SK-N-SH treated with all-trans-retinoic acid at 6 μM for 48 hours (cell line): ENCODE measurements at regions not wholly inside any gene's neighbourhood (a gene's known extent, or its start where the extent isn't known, plus 50 kb on each side); places are given as distances from the start of the nearest gene placed in this dataset.

Source experiments
- CREB5 ChIP-seq: fragments of 250-450 bp; sonication (Bioruptor Pico); IDR thresholded peaks from 2 replicates; pipeline ENCODE4 v1.5.1; 2020; ENCODE audit warnings: low read depth, mild to moderate bottlenecking, moderate library complexity
- CSDC2 ChIP-seq: fragments of 250-450 bp; sonication (Bioruptor Pico); IDR thresholded peaks from 2 replicates; pipeline ENCODE4 v1.5.0; 2020; ENCODE audit warnings: mild to moderate bottlenecking, moderate library complexity
- ESRRG ChIP-seq: fragments of 250-450 bp; sonication (Bioruptor Pico); IDR thresholded peaks from 2 replicates; pipeline ENCODE4 v1.6.1; 2021; ENCODE audit warnings: mild to moderate bottlenecking
- OSR1 ChIP-seq: fragments of 250-450 bp; sonication (Bioruptor Pico); IDR thresholded peaks from 2 replicates; pipeline ENCODE4 v1.8.0; 2022; ENCODE audit warnings: moderate library complexity, mild to moderate bottlenecking, inconsistent platforms
- PATZ1 ChIP-seq: fragments of 250-450 bp; sonication (Bioruptor Pico); IDR thresholded peaks from 2 replicates; pipeline ENCODE4 v1.8.0; 2020; ENCODE audit warnings: mild to moderate bottlenecking, moderate library complexity, borderline replicate concordance
- PPARA ChIP-seq: fragments of 250-450 bp; sonication (Bioruptor Pico); IDR thresholded peaks from 2 replicates; pipeline ENCODE4 v1.5.0; 2020; ENCODE audit warnings: mild to moderate bottlenecking, borderline replicate concordance
- TSHZ2 ChIP-seq: fragments of 250-450 bp; sonication (Bioruptor Pico); IDR thresholded peaks from 2 replicates; pipeline ENCODE4 v1.5.0; 2020; ENCODE audit warnings: mild to moderate bottlenecking, moderate library complexity
- ZNF8 ChIP-seq: fragments of 450-650 bp; formaldehyde crosslinking; IDR thresholded peaks from 2 replicates; pipeline ENCODE4 v1.5.0; 2020; ENCODE audit warnings: mild to moderate bottlenecking, moderate library complexity

GRCh38 chr6:16985513-16986284 lies 116.2 kb upstream of the STMND1 start:
- TF ChIP-seq TSHZ2 (CRISPR knock-in tag) = no peak
- no peak for TF ChIP-seq ESRRG (CRISPR knock-in tag)
- TF ChIP-seq OSR1 (CRISPR knock-in tag) = no peak
- no peak for TF ChIP-seq CREB5 (CRISPR knock-in tag)
- TF ChIP-seq PATZ1 (CRISPR knock-in tag) = no peak
- no peak for TF ChIP-seq CSDC2
- TF ChIP-seq ZNF8 (CRISPR knock-in tag) = no peak
- no peak for TF ChIP-seq PPARA (CRISPR knock-in tag)
